ENCODE measurements at regions not wholly inside any gene's neighbourhood (a gene's known extent, or its start where the extent isn't known, plus 50 kb on each side); places are given as distances from the start of the nearest gene placed in this dataset.

GRCh38 chr9:134563397-134563796, 78.2 kb upstream of the COL5A1 start (continued):
- no peak for TF ChIP-seq CHD7 (IDR thresholded peaks at IDR 0.05; ENCODE audit: insufficient replicate concordance, low read length)
- no peak for TF ChIP-seq SP1 (IDR thresholded peaks at IDR 0.05; ENCODE audit: low read depth, low read length)
- no peak for TF ChIP-seq CTBP2 (IDR thresholded peaks at IDR 0.05; ENCODE audit: borderline replicate concordance, insufficient read depth, insufficient read length, low read length)
- TF ChIP-seq CTCF (IDR thresholded peaks at IDR 0.05; ENCODE audit: control extremely low read depth in 1 of 3, insufficient read depth in 1 of 3, low read depth in 1 of 3, low read length in 3 of 3), result no peak
- no peak for TF ChIP-seq EZH2 (IDR thresholded peaks at IDR 0.05; ENCODE audit: low read depth, low read length, severe bottlenecking)
